H9 (cell line): ENCODE measurements at regions not wholly inside any gene's neighbourhood (a gene's known extent, or its start where the extent isn't known, plus 50 kb on each side); places are given as distances from the start of the nearest gene placed in this dataset.
A peak's percentile ranks its signal among the peaks of the same experiment; 100 is the strongest.

Experiments used
- DNase-seq: peaks from one replicate; pipeline ENCODE4 v3.0.0-alpha.2; 2017
- H2AFZ ChIP-seq: one replicate; pipeline ENCODE4 v1.6.1; 2013; ENCODE audit warnings: mild to moderate bottlenecking, low read length, control low read depth, moderate library complexity
- H2AK5ac ChIP-seq: 2 replicates; pipeline ENCODE4 v1.6.1; 2013; ENCODE audit warnings: low read length, control low read depth, mixed read lengths; ENCODE audit not compliant: insufficient read length
- H2BK120ac ChIP-seq: one replicate; pipeline ENCODE4 v1.6.1; 2013; ENCODE audit warnings: low read depth, mild to moderate bottlenecking, low read length, control low read depth, inconsistent platforms; ENCODE audit not compliant: poor library complexity, severe bottlenecking
- H2BK12ac ChIP-seq: 2 replicates; pipeline ENCODE4 v1.6.1; 2013; ENCODE audit warnings: low read length, control low read depth, mixed read lengths, low read depth; ENCODE audit not compliant: insufficient read length
- H2BK15ac ChIP-seq: 2 replicates; pipeline ENCODE4 v1.6.1; 2013; ENCODE audit warnings: low read depth, low read length, control low read depth
- H2BK20ac ChIP-seq: one replicate; pipeline ENCODE4 v1.6.1; 2013; ENCODE audit warnings: low read depth, mild to moderate bottlenecking, low read length, control low read depth, inconsistent platforms; ENCODE audit not compliant: poor library complexity, severe bottlenecking
- H2BK5ac ChIP-seq: 2 replicates; pipeline ENCODE4 v1.6.1; 2013; ENCODE audit warnings: low read length, control low read depth, mixed read lengths; ENCODE audit not compliant: insufficient read length
- H3K14ac ChIP-seq: 2 replicates; pipeline ENCODE4 v1.6.1; 2013; ENCODE audit warnings: low read length, control low read depth; ENCODE audit not compliant: insufficient read depth
- H3K18ac ChIP-seq: 2 replicates; pipeline ENCODE4 v1.6.1; 2013; ENCODE audit warnings: low read depth, mild to moderate bottlenecking, mixed read lengths, low read length, control low read depth; ENCODE audit not compliant: insufficient read length
- H3K23ac ChIP-seq: 2 replicates; pipeline ENCODE4 v1.6.1; 2013; ENCODE audit warnings: low read length, control low read depth, mixed read lengths, low read depth; ENCODE audit not compliant: insufficient read length
- H3K23me2 ChIP-seq: 2 replicates; pipeline ENCODE4 v1.6.1; 2013; ENCODE audit warnings: low read depth, mild to moderate bottlenecking, mixed read lengths, low read length, control low read depth; ENCODE audit not compliant: insufficient read length, poor library complexity, severe bottlenecking
- H3K27ac ChIP-seq: 2 replicates; pipeline ENCODE4 v1.5.1; 2013; ENCODE audit warnings: low read length, control low read depth, mixed read lengths, low read depth; ENCODE audit not compliant: insufficient read length
- H3K27me3 ChIP-seq: 2 replicates; pipeline ENCODE4 v1.6.1; 2013; ENCODE audit warnings: low read length, control low read depth, inconsistent platforms; ENCODE audit not compliant: insufficient read depth
- H3K4ac ChIP-seq: 2 replicates; pipeline ENCODE4 v1.6.1; 2013; ENCODE audit warnings: low read depth, mild to moderate bottlenecking, control low read depth, inconsistent platforms, low read length, moderate library complexity
- H3K4me1 ChIP-seq: 2 replicates; pipeline ENCODE4 v1.6.1; 2013; ENCODE audit warnings: low read length, control low read depth, inconsistent platforms; ENCODE audit not compliant: insufficient read depth
- H3K4me2 ChIP-seq: 2 replicates; pipeline ENCODE4 v1.6.1; 2013; ENCODE audit warnings: low read length, control low read depth, mixed read lengths; ENCODE audit not compliant: insufficient read length, insufficient read depth
- H3K56ac ChIP-seq: 2 replicates; pipeline ENCODE4 v1.6.1; 2013; ENCODE audit warnings: low read depth, mild to moderate bottlenecking, mixed read lengths, low read length, control low read depth; ENCODE audit not compliant: insufficient read length
- H3K79me1 ChIP-seq: 2 replicates; pipeline ENCODE4 v1.6.1; 2013; ENCODE audit warnings: low read depth, mild to moderate bottlenecking, moderate library complexity, low read length, control low read depth, inconsistent platforms; ENCODE audit not compliant: insufficient read depth, poor library complexity, severe bottlenecking
- H3K79me2 ChIP-seq: 2 replicates; pipeline ENCODE4 v1.6.1; 2013; ENCODE audit warnings: low read length, control low read depth, inconsistent platforms; ENCODE audit not compliant: insufficient read depth
- H3K9ac ChIP-seq: 2 replicates; pipeline ENCODE4 v1.6.1; 2013; ENCODE audit warnings: low read length, control low read depth, mixed read lengths; ENCODE audit not compliant: insufficient read length; ENCODE audit errors: extremely low read depth
- H3K9me3 ChIP-seq: one replicate; pipeline ENCODE4 v1.6.1; 2013; ENCODE audit warnings: low read depth, low read length, inconsistent platforms; ENCODE audit not compliant: control insufficient read depth
- H3T11ph ChIP-seq: one replicate; pipeline ENCODE4 v1.6.1; 2013; ENCODE audit warnings: mild to moderate bottlenecking, low read length, control low read depth, inconsistent platforms
- H4K20me1 ChIP-seq: one replicate; pipeline ENCODE4 v1.6.1; 2013; ENCODE audit not compliant: control insufficient read depth, insufficient read length, insufficient read depth
- H4K5ac ChIP-seq: 2 replicates; pipeline ENCODE4 v1.6.1; 2013; ENCODE audit warnings: low read depth, mild to moderate bottlenecking, mixed read lengths, low read length, control low read depth; ENCODE audit not compliant: insufficient read length
- H4K8ac ChIP-seq: replicated peaks from 2 replicates; pipeline ENCODE4 v1.6.1; 2013; ENCODE audit warnings: low read length, control low read depth, mixed read lengths, low read depth; ENCODE audit not compliant: insufficient read length
- H4K91ac ChIP-seq: 2 replicates; pipeline ENCODE4 v1.6.1; 2013; ENCODE audit warnings: low read depth, mild to moderate bottlenecking, moderate library complexity, mixed read lengths, low read length, control low read depth; ENCODE audit not compliant: insufficient read length
- H3K27ac Mint-ChIP-seq, 3 experiments: 2 replicates in 2 of 3; 3 replicates in 1 of 3; pipeline ENCODE4 v1.8.0; 2020 to 2021; ENCODE audit warnings: mixed read lengths in 3 of 3, mild to moderate bottlenecking in 1 of 3, moderate library complexity in 1 of 3
- H3K27me3 Mint-ChIP-seq: 2 replicates; pipeline ENCODE4 v1.8.0; 2021; ENCODE audit warnings: low read depth, mild to moderate bottlenecking, moderate library complexity, mixed read lengths
- H3K36me3 Mint-ChIP-seq, 3 experiments: 2 replicates in 2 of 3; 3 replicates in 1 of 3; pipeline ENCODE4 v1.8.0; 2020 to 2021; ENCODE audit warnings: low read depth in 3 of 3, mixed read lengths in 3 of 3; ENCODE audit not compliant: insufficient read depth in 1 of 3
- H3K4me1 Mint-ChIP-seq, 2 experiments: 2 replicates each; pipeline ENCODE4 v1.8.0; 2020; ENCODE audit warnings: mixed read lengths in 2 of 2
- H3K4me3 Mint-ChIP-seq, 2 experiments: 2 replicates in 1 of 2; 3 replicates in 1 of 2; pipeline ENCODE4 v1.8.0; 2020 to 2021; ENCODE audit warnings: mild to moderate bottlenecking in 2 of 2, mixed read lengths in 2 of 2, moderate library complexity in 1 of 2
- H3K9me3 Mint-ChIP-seq, 2 experiments: 2 replicates in 1 of 2; 3 replicates in 1 of 2; pipeline ENCODE4 v1.8.0; 2020; ENCODE audit warnings: mild to moderate bottlenecking in 2 of 2, mixed read lengths in 2 of 2, moderate library complexity in 1 of 2
- WGBS: extraction: QIAGEN DNeasy Blood & Tissue Kit; methylation state at CpG from one replicate; pipeline ENCODE4 v1.1.7; 2013; ENCODE audit warnings: missing lambda C conversion rate, low lambda C conversion rate, mixed read lengths; ENCODE audit not compliant: insufficient read length; ENCODE audit errors: extremely low coverage; 5-methylcytosine and 5-hydroxymethylcytosine counted together
- TF ChIP-seq, protein P1 (sequence below): fragments of 200-600 bp; sonication (generic); conservative IDR thresholded peaks from 3 replicates; pipeline ENCODE4 v1.8.0; 2021; ENCODE audit warnings: antibody characterized with exemption, mild to moderate bottlenecking

DNA sequence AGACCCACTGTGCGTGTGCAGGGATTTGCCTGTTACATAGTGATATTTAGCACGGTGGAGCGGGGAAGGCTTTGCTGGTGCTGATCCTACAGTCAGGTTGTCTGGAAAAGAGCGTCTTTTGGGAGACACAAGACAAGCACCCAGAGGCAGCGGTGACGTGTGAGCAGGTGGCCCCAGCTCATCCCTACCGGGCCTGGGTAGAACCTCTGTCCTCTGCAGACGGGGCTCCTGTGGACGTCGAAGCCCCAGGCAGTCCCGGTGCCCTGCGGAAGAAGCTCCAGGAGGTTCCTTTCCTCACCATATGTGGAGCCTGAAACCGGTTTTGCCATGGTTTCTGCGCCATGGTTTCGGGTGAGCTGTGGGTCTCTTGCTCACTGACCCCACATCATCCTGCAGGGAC lies 68.9 kb upstream of the AFDN start:
- Histone ChIP-seq H3K56ac (no peak overlapping the region), H4K20me1 (no peaks in the 10 kb centered on the region), H3K4me2 (no peak overlapping the region), H3K4ac (no peak overlapping the region), H4K5ac (no peak overlapping the region), H3K23me2 (no peaks in the 10 kb centered on the region), H3K14ac (no peak overlapping the region), H2BK12ac (no peak overlapping the region), H2BK15ac (no peak overlapping the region), H3K9me3 (no peaks in the 10 kb centered on the region), H2BK5ac (no peak overlapping the region), H3K79me2 (no peaks in the 10 kb centered on the region), H3K9ac (no peak overlapping the region), H3K27ac (no peak overlapping the region), H4K8ac (no peak overlapping the region), H3K27me3 (no peaks in the 10 kb centered on the region), H4K91ac (no peak overlapping the region), H3T11ph (no peak overlapping the region), H3K79me1 (no peaks in the 10 kb centered on the region), H3K18ac (no peak overlapping the region), H3K23ac (no peak overlapping the region), H2BK120ac (no peak overlapping the region), H2AK5ac (no peak overlapping the region), H2BK20ac (no peak overlapping the region), H3K4me1 (no peaks in the 10 kb centered on the region), H2AFZ (no peak overlapping the region)
- Mint-ChIP-seq H3K36me3 (no peaks in the 10 kb centered on the region), H3K27me3 (peaks cover 1% of the 10 kb centered on the region; the same call in 1 of the 2 replicates), H3K27ac (0 out of 7 replicates have a peak overlapping the region, but pooled peaks of 1 of the 3 experiments have one; percentile 19), H3K4me3 (no peak overlapping the region; a peak in 1 of 5 replicates), H3K4me1 (peaks cover 0 to 4% of the 10 kb centered on the region in 2 experiments; a peak in 1 of 4 replicates), H3K9me3 (peaks cover 0 to 2% of the 10 kb centered on the region in 2 experiments; a peak in 1 of 5 replicates)
- no peak for DNase-seq
- TF ChIP-seq, protein P1, sequence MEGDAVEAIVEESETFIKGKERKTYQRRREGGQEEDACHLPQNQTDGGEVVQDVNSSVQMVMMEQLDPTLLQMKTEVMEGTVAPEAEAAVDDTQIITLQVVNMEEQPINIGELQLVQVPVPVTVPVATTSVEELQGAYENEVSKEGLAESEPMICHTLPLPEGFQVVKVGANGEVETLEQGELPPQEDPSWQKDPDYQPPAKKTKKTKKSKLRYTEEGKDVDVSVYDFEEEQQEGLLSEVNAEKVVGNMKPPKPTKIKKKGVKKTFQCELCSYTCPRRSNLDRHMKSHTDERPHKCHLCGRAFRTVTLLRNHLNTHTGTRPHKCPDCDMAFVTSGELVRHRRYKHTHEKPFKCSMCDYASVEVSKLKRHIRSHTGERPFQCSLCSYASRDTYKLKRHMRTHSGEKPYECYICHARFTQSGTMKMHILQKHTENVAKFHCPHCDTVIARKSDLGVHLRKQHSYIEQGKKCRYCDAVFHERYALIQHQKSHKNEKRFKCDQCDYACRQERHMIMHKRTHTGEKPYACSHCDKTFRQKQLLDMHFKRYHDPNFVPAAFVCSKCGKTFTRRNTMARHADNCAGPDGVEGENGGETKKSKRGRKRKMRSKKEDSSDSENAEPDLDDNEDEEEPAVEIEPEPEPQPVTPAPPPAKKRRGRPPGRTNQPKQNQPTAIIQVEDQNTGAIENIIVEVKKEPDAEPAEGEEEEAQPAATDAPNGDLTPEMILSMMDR, result no peak
- no CpG with 5 or more reads among the region's 15 CpGs for WGBS
